Hepatocyte (in vitro differentiated cells): ENCODE measurements at regions not wholly inside any gene's neighbourhood (a gene's known extent, or its start where the extent isn't known, plus 50 kb on each side); places are given as distances from the start of the nearest gene placed in this dataset.

ENCODE experiments used
- EZH2 ChIP-seq: fragments of 200-600 bp; sonication (generic); IDR thresholded peaks from 2 replicates; pipeline ENCODE4 v1.6.1; 2016; ENCODE audit warnings: antibody characterized with exemption, mild to moderate bottlenecking, borderline replicate concordance
- EZH2phosphoT487 ChIP-seq: fragments of 200-600 bp; sonication (generic); IDR thresholded peaks from one replicate; pipeline ENCODE4 v1.6.1; 2018; ENCODE audit warnings: antibody characterized with exemption, mild to moderate bottlenecking, low read depth, moderate library complexity; ENCODE audit not compliant: unreplicated experiment, severe bottlenecking
- TF ChIP-seq, protein P1 (sequence below): fragments of 200-600 bp; sonication (generic); IDR thresholded peaks from 2 replicates; pipeline ENCODE4 v1.5.1; 2016; ENCODE audit warnings: antibody characterized with exemption, mild to moderate bottlenecking; ENCODE audit not compliant: poor library complexity

DNA sequence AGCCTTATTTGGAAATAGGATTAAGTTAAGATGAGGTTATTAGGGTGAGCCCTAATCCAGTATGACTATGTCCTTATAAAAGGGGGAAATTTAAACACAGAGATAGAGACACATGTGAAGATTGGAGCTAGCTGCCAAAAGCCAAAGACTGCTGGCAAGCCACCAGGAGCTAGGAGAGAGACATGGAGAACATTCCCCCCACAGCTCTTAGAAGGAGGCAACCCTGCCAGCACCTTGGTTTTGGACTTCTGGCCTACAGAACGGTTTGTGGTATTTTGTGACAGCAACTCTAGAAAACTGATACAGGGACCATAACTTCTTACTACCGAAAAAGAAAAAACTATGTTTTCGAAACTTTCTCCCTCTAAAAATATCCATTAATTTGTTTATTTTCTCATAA lies 245.3 kb upstream of the RARB start:
- TF ChIP-seq, protein P1, sequence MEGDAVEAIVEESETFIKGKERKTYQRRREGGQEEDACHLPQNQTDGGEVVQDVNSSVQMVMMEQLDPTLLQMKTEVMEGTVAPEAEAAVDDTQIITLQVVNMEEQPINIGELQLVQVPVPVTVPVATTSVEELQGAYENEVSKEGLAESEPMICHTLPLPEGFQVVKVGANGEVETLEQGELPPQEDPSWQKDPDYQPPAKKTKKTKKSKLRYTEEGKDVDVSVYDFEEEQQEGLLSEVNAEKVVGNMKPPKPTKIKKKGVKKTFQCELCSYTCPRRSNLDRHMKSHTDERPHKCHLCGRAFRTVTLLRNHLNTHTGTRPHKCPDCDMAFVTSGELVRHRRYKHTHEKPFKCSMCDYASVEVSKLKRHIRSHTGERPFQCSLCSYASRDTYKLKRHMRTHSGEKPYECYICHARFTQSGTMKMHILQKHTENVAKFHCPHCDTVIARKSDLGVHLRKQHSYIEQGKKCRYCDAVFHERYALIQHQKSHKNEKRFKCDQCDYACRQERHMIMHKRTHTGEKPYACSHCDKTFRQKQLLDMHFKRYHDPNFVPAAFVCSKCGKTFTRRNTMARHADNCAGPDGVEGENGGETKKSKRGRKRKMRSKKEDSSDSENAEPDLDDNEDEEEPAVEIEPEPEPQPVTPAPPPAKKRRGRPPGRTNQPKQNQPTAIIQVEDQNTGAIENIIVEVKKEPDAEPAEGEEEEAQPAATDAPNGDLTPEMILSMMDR: no peak
- TF ChIP-seq EZH2phosphoT487: no peak
- TF ChIP-seq EZH2: no peak
